ENCODE measurements at regions not wholly inside any gene's neighbourhood (a gene's known extent, or its start where the extent isn't known, plus 50 kb on each side); places are given as distances from the start of the nearest gene placed in this dataset.
A peak's percentile ranks its signal among the peaks of the same experiment; 100 is the strongest.

- intact Hi-C loops (cut with DNase I): loop anchor here (10.0 kb wide), 1 partner anchor 164 kb away; no protein-coding TSS in a partner anchor
- 17% methylated on average over 3 of the region's 3 CpGs for WGBS
- H3K4me1 ChIP-seq (replicated peaks): no peaks in the 10 kb centered on the region
- TF ChIP-seq POLR2AphosphoS5 (IDR thresholded peaks at IDR 0.05) (peak; percentile 32), POLR2A (IDR thresholded peaks at IDR 0.05) (no peak)
- no peak overlapping the region for H3K4me3 ChIP-seq
- no peaks in the 10 kb centered on the region for H3K9me3 ChIP-seq
- H3K27me3 ChIP-seq (replicated peaks; ENCODE audit: insufficient read depth): no peaks in the 10 kb centered on the region
- H3K36me3 ChIP-seq: no peaks in the 10 kb centered on the region
- DNase-seq (ENCODE audit: low spot score): peak; percentile 64
- no peak overlapping the region for H3K27ac ChIP-seq
Observed at GRCh38 chr12:105960319-105961083, 178.3 kb downstream of the NUAK1 start.

DNA sequence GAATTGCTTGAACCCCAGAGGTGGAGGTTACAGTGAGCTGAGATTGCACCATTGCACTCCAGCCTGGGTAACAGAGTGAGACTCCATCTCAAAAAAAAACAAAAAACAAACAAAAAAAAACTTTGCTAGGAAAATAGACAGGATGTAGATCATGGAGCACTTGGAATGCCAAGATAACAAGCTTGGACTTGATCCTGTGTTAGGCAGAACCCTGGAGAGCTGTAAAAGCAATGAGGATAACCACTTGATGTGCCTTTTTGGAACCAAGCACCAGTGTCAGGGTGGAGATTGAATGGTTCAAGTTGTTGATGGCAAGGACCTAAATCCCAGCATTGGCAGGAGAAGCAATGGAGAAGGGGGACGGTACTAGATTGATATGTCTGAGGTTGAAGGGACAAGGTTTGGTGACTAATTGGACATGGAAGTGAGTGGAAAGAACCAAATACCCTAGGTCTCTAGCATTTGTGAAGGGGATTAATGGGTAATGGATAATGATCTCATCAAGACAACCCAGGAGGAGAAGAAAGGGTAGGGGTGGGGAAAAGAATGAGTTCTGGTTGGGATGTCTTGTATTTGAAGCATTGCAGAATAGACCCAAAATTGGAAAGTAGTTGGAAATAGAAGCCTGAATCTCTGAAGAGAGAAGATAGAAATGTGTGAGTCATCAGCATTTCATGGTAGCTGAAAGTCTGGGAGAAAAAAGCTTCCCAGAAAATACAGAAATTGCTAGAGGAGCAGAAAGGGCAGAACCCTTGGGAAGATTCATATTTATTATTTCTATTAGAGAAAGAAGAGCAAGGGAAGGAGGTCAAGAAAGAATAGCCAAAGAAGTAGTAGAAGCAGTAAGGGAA is 176.7 kb downstream of the NUAK1 start:
- TF ChIP-seq POLR2A (IDR thresholded peaks at IDR 0.05) (no peak), CTCF (IDR thresholded peaks at IDR 0.05) (no peak), POLR2AphosphoS5 (IDR thresholded peaks at IDR 0.05) (no peak)
- H3K4me1 ChIP-seq (replicated peaks): no peaks in the 10 kb centered on the region
- no peak for DNase-seq (ENCODE audit: low spot score)
- no peak overlapping the region for H3K27ac ChIP-seq
- H3K9me3 ChIP-seq: no peaks in the 10 kb centered on the region
- no peak overlapping the region for H3K4me3 ChIP-seq
- H3K36me3 ChIP-seq: no peaks in the 10 kb centered on the region
- no peaks in the 10 kb centered on the region for H3K27me3 ChIP-seq (replicated peaks; ENCODE audit: insufficient read depth)
- WGBS: 93% methylated on average over 1 of the region's 1 CpG
- intact Hi-C loops (cut with DNase I): loop anchor here (10.0 kb wide), 1 partner anchor 163 kb away; no protein-coding TSS in a partner anchor

- TF ChIP-seq POLR2AphosphoS5 (IDR thresholded peaks at IDR 0.05) (no peak), POLR2A (IDR thresholded peaks at IDR 0.05) (no peak), CTCF (IDR thresholded peaks at IDR 0.05) (no peak)
- H3K4me1 ChIP-seq (replicated peaks): no peaks in the 10 kb centered on the region
- DNase-seq (ENCODE audit: low spot score): no peak
- no peaks in the 10 kb centered on the region for H3K9me3 ChIP-seq
- no peaks in the 10 kb centered on the region for H3K27me3 ChIP-seq (replicated peaks; ENCODE audit: insufficient read depth)
- H3K4me3 ChIP-seq: no peak overlapping the region
- no peak overlapping the region for H3K27ac ChIP-seq
- 44% methylated on average over 5 of the region's 5 CpGs for WGBS
- H3K36me3 ChIP-seq: no peaks in the 10 kb centered on the region
- intact Hi-C loops (cut with DNase I): loop anchor here (10.0 kb wide), 1 partner anchor 158 kb away; no protein-coding TSS in a partner anchor
Observed at GRCh38 chr12:105967038-105967776, 171.5 kb downstream of the NUAK1 start.

DNA sequence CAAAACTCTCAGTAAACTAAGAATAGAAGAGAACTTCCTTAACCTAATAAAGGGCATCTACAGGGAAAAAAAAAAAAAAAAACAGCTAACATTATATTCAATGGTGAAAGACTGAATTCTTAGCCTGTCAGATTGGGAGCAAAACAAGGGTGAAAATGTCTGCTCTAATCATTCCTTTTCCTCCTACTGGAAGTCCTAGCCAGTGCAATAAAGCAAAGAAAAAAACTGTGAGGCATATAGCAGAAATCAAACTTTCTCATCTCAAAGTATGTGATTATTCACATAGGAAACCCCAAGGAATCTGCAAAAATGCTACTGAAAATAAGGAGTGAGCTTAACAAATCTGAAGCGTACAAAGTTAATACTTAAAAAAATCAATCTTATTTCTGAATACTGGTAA is 170.7 kb downstream of the NUAK1 start:
- H3K4me1 ChIP-seq (replicated peaks): no peaks in the 10 kb centered on the region
- no peak for DNase-seq (ENCODE audit: low spot score)
- H3K36me3 ChIP-seq: no peaks in the 10 kb centered on the region
- H3K27me3 ChIP-seq (replicated peaks; ENCODE audit: insufficient read depth): no peaks in the 10 kb centered on the region
- H3K9me3 ChIP-seq: no peaks in the 10 kb centered on the region
- TF ChIP-seq CTCF (IDR thresholded peaks at IDR 0.05) (no peak), POLR2AphosphoS5 (IDR thresholded peaks at IDR 0.05) (no peak), POLR2A (IDR thresholded peaks at IDR 0.05) (no peak)
- intact Hi-C loops (cut with DNase I): loop anchor here (10.0 kb wide), 1 partner anchor 157 kb away; no protein-coding TSS in a partner anchor
- H3K27ac ChIP-seq: no peak overlapping the region
- WGBS: 100% methylated on average over 1 of the region's 1 CpG
- H3K4me3 ChIP-seq: no peak overlapping the region

GRCh38 chr12:105970885-105971284 is 167.9 kb downstream of the NUAK1 start:
- Histone ChIP-seq H3K9me3 (no peaks in the 10 kb centered on the region), H3K27me3 (replicated peaks; ENCODE audit: insufficient read depth) (no peaks in the 10 kb centered on the region), H3K36me3 (no peaks in the 10 kb centered on the region), H3K4me3 (no peak overlapping the region), H3K4me1 (replicated peaks) (no peaks in the 10 kb centered on the region), H3K27ac (no peak overlapping the region)
- intact Hi-C loops (cut with DNase I): no loop called here
- 53% methylated on average over 2 of the region's 2 CpGs for WGBS
- peak; percentile 88 for TF ChIP-seq POLR2AphosphoS5 (IDR thresholded peaks at IDR 0.05)
- TF ChIP-seq CTCF (IDR thresholded peaks at IDR 0.05): no peak
- DNase-seq (ENCODE audit: low spot score): peak; percentile 84
